SU-DHL-6 (cell line): ENCODE measurements at regions not wholly inside any gene's neighbourhood (a gene's known extent, or its start where the extent isn't known, plus 50 kb on each side); places are given as distances from the start of the nearest gene placed in this dataset.

Source experiments
- H2AFZ ChIP-seq: fragments of 200-600 bp; sonication (generic); 2 replicates; pipeline ENCODE4 v1.6.1; 2014; ENCODE audit warnings: low read depth, mild to moderate bottlenecking, moderate library complexity, mixed read lengths, antibody characterized with exemption, low read length; ENCODE audit not compliant: severe bottlenecking
- H3F3A ChIP-seq: fragments of 200-600 bp; shearing (Covaris generic); 2 replicates; pipeline ENCODE4 v1.6.0; 2016; ENCODE audit warnings: antibody characterized with exemption, mild to moderate bottlenecking; ENCODE audit not compliant: insufficient read depth
- H3K27ac ChIP-seq: fragments of 200-600 bp; sonication (generic); 2 replicates; pipeline ENCODE4 v1.5.1; 2016; ENCODE audit warnings: low read depth, mild to moderate bottlenecking, low read length, moderate library complexity, mixed read lengths
- H3K27me3 ChIP-seq: fragments of 200-600 bp; sonication (generic), shearing (Covaris generic); 2 replicates; pipeline ENCODE4 v1.6.0; 2014; ENCODE audit warnings: mild to moderate bottlenecking, low read length
- H3K36me3 ChIP-seq: fragments of 200-600 bp; sonication (generic); 2 replicates; pipeline ENCODE4 v1.6.1; 2014; ENCODE audit warnings: mild to moderate bottlenecking, low read length, mixed read lengths
- H3K4me2 ChIP-seq: fragments of 300-600, 200-600 bp; shearing (Covaris generic), sonication (generic); 2 replicates; pipeline ENCODE4 v1.6.0; 2014; ENCODE audit warnings: low read length, low read depth, mild to moderate bottlenecking; ENCODE audit not compliant: poor library complexity, severe bottlenecking
- H3K4me3 ChIP-seq: fragments of 200-600 bp; sonication (generic); 2 replicates; pipeline ENCODE4 v1.5.1; 2014; ENCODE audit warnings: antibody characterized with exemption, low read length, mild to moderate bottlenecking, mixed read lengths; ENCODE audit not compliant: insufficient read depth, poor library complexity, severe bottlenecking
- H3K79me2 ChIP-seq: fragments of 200-600 bp; sonication (generic); 2 replicates; pipeline ENCODE4 v1.6.1; 2014; ENCODE audit warnings: mild to moderate bottlenecking, low read length, moderate library complexity; ENCODE audit not compliant: insufficient read depth
- H3K9ac ChIP-seq: fragments of 200-600 bp; sonication (generic); 2 replicates; pipeline ENCODE4 v1.7.0; 2014; ENCODE audit warnings: mild to moderate bottlenecking, low read length
- H3K9me2 ChIP-seq: fragments of 200-600 bp; sonication (generic); replicated peaks from 2 replicates; pipeline ENCODE4 v1.6.1; 2014; ENCODE audit warnings: low read length; ENCODE audit not compliant: insufficient read depth
- H3K9me3 ChIP-seq: fragments of 200-600 bp; sonication (generic); 2 replicates; pipeline ENCODE4 v1.6.1; 2014; ENCODE audit warnings: low read length, mixed read lengths; ENCODE audit not compliant: insufficient read depth
- H4K20me1 ChIP-seq: fragments of 200-600 bp; sonication (generic); 2 replicates; pipeline ENCODE4 v1.6.1; 2014; ENCODE audit warnings: low read depth, mild to moderate bottlenecking, antibody characterized with exemption, low read length, moderate library complexity, mixed read lengths
- CTCF ChIP-seq: fragments of 200-600 bp; sonication (generic); IDR thresholded peaks from one replicate; pipeline ENCODE4 v1.5.1; 2017; ENCODE audit warnings: antibody characterized with exemption, mild to moderate bottlenecking, low read length, moderate library complexity; ENCODE audit not compliant: insufficient read depth, poor library complexity, severe bottlenecking
- EZH2phosphoT487 ChIP-seq: fragments of 200-600 bp; sonication (generic), shearing (Covaris generic); conservative IDR thresholded peaks from 2 replicates; pipeline ENCODE4 v1.6.1; 2018; ENCODE audit warnings: mild to moderate bottlenecking, antibody characterized with exemption, low read length, moderate library complexity, mixed read lengths

- H3K9me3 ChIP-seq: no peaks in the 10 kb centered on the region
- H3K27ac ChIP-seq: no peak overlapping the region
- H3K36me3 ChIP-seq: no peaks in the 10 kb centered on the region
- TF ChIP-seq CTCF (no peak), EZH2phosphoT487 (no peak)
- no peak overlapping the region for H2AFZ ChIP-seq
- H3F3A ChIP-seq: no peaks in the 10 kb centered on the region
- no peaks in the 10 kb centered on the region for H3K27me3 ChIP-seq
- no peak overlapping the region for H3K9ac ChIP-seq
- H3K4me2 ChIP-seq: no peak overlapping the region
- no peaks in the 10 kb centered on the region for H3K9me2 ChIP-seq
- no peaks in the 10 kb centered on the region for H3K79me2 ChIP-seq
- no peaks in the 10 kb centered on the region for H4K20me1 ChIP-seq
- no peak overlapping the region for H3K4me3 ChIP-seq
Observed at GRCh38 chr11:14584035-14584363, 59.6 kb upstream of the PDE3B start.

- H4K20me1 ChIP-seq: no peaks in the 10 kb centered on the region
- no peak overlapping the region for H3K4me3 ChIP-seq
- H3K9me3 ChIP-seq: no peaks in the 10 kb centered on the region
- H3K27me3 ChIP-seq: no peaks in the 10 kb centered on the region
- no peak for TF ChIP-seq CTCF
- TF ChIP-seq EZH2phosphoT487: no peak
- no peak overlapping the region for H3K4me2 ChIP-seq
- H3K36me3 ChIP-seq: no peaks in the 10 kb centered on the region
- no peaks in the 10 kb centered on the region for H3F3A ChIP-seq
- no peak overlapping the region for H2AFZ ChIP-seq
- no peaks in the 10 kb centered on the region for H3K9me2 ChIP-seq
- H3K9ac ChIP-seq: no peak overlapping the region
- H3K79me2 ChIP-seq: no peaks in the 10 kb centered on the region
- no peak overlapping the region for H3K27ac ChIP-seq
Observed at GRCh38 chr11:14584595-14584994, 59.0 kb upstream of the PDE3B start.

GRCh38 chr11:14585438-14585837, 58.2 kb upstream of the PDE3B start:
- Histone ChIP-seq H3K27ac (no peak overlapping the region), H3K27me3 (no peaks in the 10 kb centered on the region), H3K9me3 (no peaks in the 10 kb centered on the region), H2AFZ (no peak overlapping the region), H4K20me1 (no peaks in the 10 kb centered on the region), H3K4me2 (no peak overlapping the region), H3K9ac (no peak overlapping the region), H3K36me3 (no peaks in the 10 kb centered on the region), H3K79me2 (no peaks in the 10 kb centered on the region), H3K9me2 (no peaks in the 10 kb centered on the region), H3K4me3 (no peak overlapping the region), H3F3A (no peaks in the 10 kb centered on the region)
- no peak for TF ChIP-seq CTCF
- no peak for TF ChIP-seq EZH2phosphoT487

GRCh38 chr11:14587258-14587657, 56.3 kb upstream of the PDE3B start:
- no peaks in the 10 kb centered on the region for H3K36me3 ChIP-seq
- no peaks in the 10 kb centered on the region for H3K9me2 ChIP-seq
- H3K79me2 ChIP-seq: no peaks in the 10 kb centered on the region
- no peak overlapping the region for H3K9ac ChIP-seq
- no peaks in the 10 kb centered on the region for H4K20me1 ChIP-seq
- no peak overlapping the region for H3K27ac ChIP-seq
- no peaks in the 10 kb centered on the region for H3F3A ChIP-seq
- H3K27me3 ChIP-seq: no peaks in the 10 kb centered on the region
- H3K4me2 ChIP-seq: no peak overlapping the region
- H3K4me3 ChIP-seq: no peak overlapping the region
- H2AFZ ChIP-seq: no peak overlapping the region
- H3K9me3 ChIP-seq: no peaks in the 10 kb centered on the region
- TF ChIP-seq EZH2phosphoT487 (no peak), CTCF (no peak)
